ENCODE measurements at regions not wholly inside any gene's neighbourhood (a gene's known extent, or its start where the extent isn't known, plus 50 kb on each side); places are given as distances from the start of the nearest gene placed in this dataset.

GRCh38 chr11:22049276-22049675 lies 143.6 kb upstream of the ANO5 start:
- Histone ChIP-seq H3K27me3 (no peaks in the 10 kb centered on the region), H3K27ac (no peak overlapping the region), H3K4me1 (peaks cover 0 to 14% (median 2%) of the 10 kb centered on the region in 10 experiments; a peak in 5 of 20 replicates), H3K9ac (no peak overlapping the region), H3K4me3 (no peak overlapping the region), H3K4me2 (no peak overlapping the region), H3K9me3 (replicated peaks in 1 of 11) (peaks cover 0 to 12% (median 0%) of the 10 kb centered on the region in 11 experiments; a peak in 2 of 22 replicates), H3K36me3 (no peaks in the 10 kb centered on the region), H4K20me1 (no peaks in the 10 kb centered on the region)
- TF ChIP-seq Cebpa-rat (IDR thresholded peaks at IDR 0.05): no peak

- no peak overlapping the region for H3K27ac ChIP-seq
- H3K27me3 ChIP-seq: no peaks in the 10 kb centered on the region
- peaks cover 0 to 15% (median 0%) of the 10 kb centered on the region in 11 experiments; a peak in 1 of 22 replicates for H3K36me3 ChIP-seq
- 0 out of 20 replicates have a peak, but pooled peaks cover 0 to 5% (median 0%) of the 10 kb centered on the region in 10 experiments for H3K4me1 ChIP-seq
- H3K4me2 ChIP-seq: no peak overlapping the region
- peaks cover 32 to 45% (median 39%) of the 10 kb centered on the region in 11 experiments for H3K9me3 ChIP-seq (replicated peaks in 1 of 11)
- H3K4me3 ChIP-seq: no peak overlapping the region
- H4K20me1 ChIP-seq: no peaks in the 10 kb centered on the region
- no peak overlapping the region for H3K9ac ChIP-seq
- TF ChIP-seq Cebpa-rat (IDR thresholded peaks at IDR 0.05): no peak
These were observed 127.4 kb upstream of the ANO5 start for GRCh38 chr11:22065472-22065871.

GRCh38 chr11:22069844-22070243 lies 123.0 kb upstream of the ANO5 start:
- no peaks in the 10 kb centered on the region for H3K27me3 ChIP-seq
- H3K27ac ChIP-seq: no peak overlapping the region
- no peak overlapping the region for H3K9ac ChIP-seq
- H3K4me2 ChIP-seq: no peak overlapping the region
- no peak for TF ChIP-seq Cebpa-rat (IDR thresholded peaks at IDR 0.05)
- no peaks in the 10 kb centered on the region for H3K4me1 ChIP-seq
- H3K36me3 ChIP-seq: peaks cover 0 to 15% (median 0%) of the 10 kb centered on the region in 11 experiments; a peak in 1 of 22 replicates
- no peaks in the 10 kb centered on the region for H4K20me1 ChIP-seq
- no peak overlapping the region for H3K4me3 ChIP-seq
- peaks cover 25 to 45% (median 35%) of the 10 kb centered on the region in 11 experiments for H3K9me3 ChIP-seq (replicated peaks in 1 of 11)

GRCh38 chr11:22076271-22076930 lies 116.5 kb upstream of the ANO5 start:
- no peaks in the 10 kb centered on the region for H3K27me3 ChIP-seq
- H3K4me2 ChIP-seq: no peak overlapping the region
- peaks cover 0 to 12% (median 6%) of the 10 kb centered on the region in 11 experiments; a peak in 14 of 22 replicates for H3K9me3 ChIP-seq (replicated peaks in 1 of 11)
- no peak overlapping the region for H3K27ac ChIP-seq
- no peak overlapping the region for H3K9ac ChIP-seq
- H3K4me3 ChIP-seq: no peak overlapping the region
- H3K4me1 ChIP-seq: no peaks in the 10 kb centered on the region
- no peak for TF ChIP-seq Cebpa-rat (IDR thresholded peaks at IDR 0.05)
- H3K36me3 ChIP-seq: peaks cover 0 to 13% (median 0%) of the 10 kb centered on the region in 11 experiments; a peak in 2 of 22 replicates
- no peaks in the 10 kb centered on the region for H4K20me1 ChIP-seq

- no peak overlapping the region for H3K9ac ChIP-seq
- TF ChIP-seq Cebpa-rat (IDR thresholded peaks at IDR 0.05): no peak
These were observed 114.8 kb upstream of the ANO5 start for GRCh38 chr11:22078063-22078462.

GRCh38 chr11:22079133-22079872 lies 113.6 kb upstream of the ANO5 start:
- H3K27me3 ChIP-seq: no peaks in the 10 kb centered on the region
- H3K9me3 ChIP-seq (replicated peaks in 1 of 11): peaks cover 10 to 23% (median 15%) of the 10 kb centered on the region in 11 experiments; a peak in 20 of 22 replicates
- H3K4me3 ChIP-seq: no peak overlapping the region
- TF ChIP-seq Cebpa-rat (IDR thresholded peaks at IDR 0.05): no peak
- H3K27ac ChIP-seq: no peak overlapping the region
- peaks cover 0 to 13% (median 0%) of the 10 kb centered on the region in 11 experiments; a peak in 2 of 22 replicates for H3K36me3 ChIP-seq
- no peak overlapping the region for H3K4me2 ChIP-seq
- no peaks in the 10 kb centered on the region for H4K20me1 ChIP-seq
- H3K4me1 ChIP-seq: peaks cover 3 to 22% (median 14%) of the 10 kb centered on the region in 10 experiments; a peak in 16 of 20 replicates
- no peak overlapping the region for H3K9ac ChIP-seq

More at GRCh38 chr11:22078063-22078462, 114.8 kb upstream of the ANO5 start:
- peaks cover 10 to 23% (median 15%) of the 10 kb centered on the region in 11 experiments; a peak in 20 of 22 replicates for H3K9me3 ChIP-seq (replicated peaks in 1 of 11)
- no peak overlapping the region for H3K4me2 ChIP-seq
- H3K4me3 ChIP-seq: no peak overlapping the region
- H3K27ac ChIP-seq: no peak overlapping the region
- peaks cover 0 to 13% (median 0%) of the 10 kb centered on the region in 11 experiments; a peak in 2 of 22 replicates for H3K36me3 ChIP-seq
- H3K4me1 ChIP-seq: peaks cover 0 to 11% (median 6%) of the 10 kb centered on the region in 10 experiments; a peak in 13 of 20 replicates
- no peaks in the 10 kb centered on the region for H4K20me1 ChIP-seq
- H3K27me3 ChIP-seq: no peaks in the 10 kb centered on the region

- H3K9me3 ChIP-seq (replicated peaks in 1 of 11): peaks cover 10 to 26% (median 17%) of the 10 kb centered on the region in 11 experiments; a peak in 20 of 22 replicates
- H3K4me1 ChIP-seq: peaks cover 5 to 47% (median 34%) of the 10 kb centered on the region in 10 experiments; a peak in 16 of 20 replicates
- H4K20me1 ChIP-seq: no peaks in the 10 kb centered on the region
- H3K4me3 ChIP-seq: no peak overlapping the region; a peak in 1 of 20 replicates
- peaks cover 0 to 13% (median 0%) of the 10 kb centered on the region in 11 experiments; a peak in 2 of 22 replicates for H3K36me3 ChIP-seq
- H3K9ac ChIP-seq: no peak overlapping the region
- TF ChIP-seq Cebpa-rat (IDR thresholded peaks at IDR 0.05): no peak
- peak overlapping the region in 4 of 11 experiments; percentile 27 to 54 (median 40); a peak in 7 of 22 replicates for H3K4me2 ChIP-seq
- H3K27ac ChIP-seq: no peak overlapping the region
- H3K27me3 ChIP-seq: no peaks in the 10 kb centered on the region
These were observed 110.7 kb upstream of the ANO5 start for GRCh38 chr11:22082178-22082577.

GRCh38 chr11:22082788-22083187 lies 110.1 kb upstream of the ANO5 start:
- H3K4me2 ChIP-seq: peak overlapping the region in 6 of 11 experiments; percentile 9 to 54 (median 32); a peak in 10 of 22 replicates

More at GRCh38 chr11:22082788-22083187, 110.1 kb upstream of the ANO5 start:
- TF ChIP-seq Cebpa-rat (IDR thresholded peaks at IDR 0.05): no peak
- H3K36me3 ChIP-seq: peaks cover 0 to 13% (median 0%) of the 10 kb centered on the region in 11 experiments; a peak in 2 of 22 replicates
- H3K9me3 ChIP-seq (replicated peaks in 1 of 11): peaks cover 10 to 32% (median 21%) of the 10 kb centered on the region in 11 experiments; a peak in 20 of 22 replicates
- no peak overlapping the region for H3K9ac ChIP-seq
- H4K20me1 ChIP-seq: no peaks in the 10 kb centered on the region
- no peaks in the 10 kb centered on the region for H3K27me3 ChIP-seq
- no peak overlapping the region for H3K4me3 ChIP-seq
- peaks cover 5 to 47% (median 34%) of the 10 kb centered on the region in 10 experiments; a peak in 16 of 20 replicates for H3K4me1 ChIP-seq
- no peak overlapping the region for H3K27ac ChIP-seq
